ENCODE measurements at regions not wholly inside any gene's neighbourhood (a gene's known extent, or its start where the extent isn't known, plus 50 kb on each side); places are given as distances from the start of the nearest gene placed in this dataset.

- Histone ChIP-seq H3K4me3 (no peak overlapping the region), H3K27ac (ENCODE audit: low read depth) (no peak overlapping the region), H4K20me1 (replicated peaks; ENCODE audit: insufficient read depth) (no peaks in the 10 kb centered on the region), H3F3A (replicated peaks; ENCODE audit: low read depth) (no peaks in the 10 kb centered on the region), H3K4me1 (ENCODE audit: insufficient read depth) (no peaks in the 10 kb centered on the region), H3K27me3 (ENCODE audit: insufficient read depth) (no peaks in the 10 kb centered on the region), H2AFZ (no peak overlapping the region), H3K36me3 (ENCODE audit: insufficient read depth) (no peaks in the 10 kb centered on the region), H3K9me2 (ENCODE audit: insufficient read depth) (peaks cover 5% of the 10 kb centered on the region; the same call in 1 of the 2 replicates), H3K79me2 (replicated peaks; ENCODE audit: insufficient read depth) (no peaks in the 10 kb centered on the region), H3K4me2 (no peak overlapping the region)
- no peak for ATAC-seq
- Mint-ChIP-seq H3K27me3 (ENCODE audit: insufficient read depth, low read depth, poor library complexity) (no peaks in the 10 kb centered on the region), H3K4me3 (no peak overlapping the region), H3K9me3 (no peaks in the 10 kb centered on the region), H3K27ac (no peak overlapping the region), H3K36me3 (ENCODE audit: low read depth) (no peaks in the 10 kb centered on the region), H3K4me1 (no peaks in the 10 kb centered on the region)
- no peak for TF ChIP-seq ZNF462 (CRISPR knock-in tag; IDR thresholded peaks at IDR 0.05)
- no peak for TF ChIP-seq JUNB (IDR thresholded peaks at IDR 0.05; ENCODE audit: unreplicated experiment)
- no peak for TF ChIP-seq EZH2 (IDR thresholded peaks at IDR 0.05; ENCODE audit: low read depth, unreplicated experiment)
- TF ChIP-seq ZNF331 (CRISPR knock-in tag; IDR thresholded peaks at IDR 0.05; ENCODE audit: low read depth), result no peak
- TF ChIP-seq ETS1 (IDR thresholded peaks at IDR 0.05), result no peak
- TF ChIP-seq CTCF (conservative IDR thresholded peaks at IDR 0.05; ENCODE audit: low read depth in 2 of 2), result no peak
- TF ChIP-seq POLR2AphosphoS5 (IDR thresholded peaks at IDR 0.05; ENCODE audit: low read depth), result no peak
- TF ChIP-seq NANOG (IDR thresholded peaks at IDR 0.05; ENCODE audit: borderline replicate concordance), result no peak
- no peak for TF ChIP-seq STAT1 (IDR thresholded peaks at IDR 0.05; ENCODE audit: unreplicated experiment)
- no peak for DNase-seq (ENCODE audit: low spot score)
Observed at GRCh38 chr14:53692885-53693284, 263.7 kb downstream of the BMP4 start.

Measured in GM23338 (cell line).